Panc1 (cell line): ENCODE measurements at regions not wholly inside any gene's neighbourhood (a gene's known extent, or its start where the extent isn't known, plus 50 kb on each side); places are given as distances from the start of the nearest gene placed in this dataset.

ENCODE experiments used
- POLR2AphosphoS5 ChIP-seq: IDR thresholded peaks from 2 replicates; pipeline ENCODE4 v1.6.1; 2012; ENCODE audit warnings: mild to moderate bottlenecking, low read depth, low read length, moderate library complexity
- TF ChIP-seq, protein P1 (sequence below): fragments of 450-650 bp; IDR thresholded peaks from 2 replicates; pipeline ENCODE4 v1.5.1; 2017; ENCODE audit warnings: mild to moderate bottlenecking

DNA sequence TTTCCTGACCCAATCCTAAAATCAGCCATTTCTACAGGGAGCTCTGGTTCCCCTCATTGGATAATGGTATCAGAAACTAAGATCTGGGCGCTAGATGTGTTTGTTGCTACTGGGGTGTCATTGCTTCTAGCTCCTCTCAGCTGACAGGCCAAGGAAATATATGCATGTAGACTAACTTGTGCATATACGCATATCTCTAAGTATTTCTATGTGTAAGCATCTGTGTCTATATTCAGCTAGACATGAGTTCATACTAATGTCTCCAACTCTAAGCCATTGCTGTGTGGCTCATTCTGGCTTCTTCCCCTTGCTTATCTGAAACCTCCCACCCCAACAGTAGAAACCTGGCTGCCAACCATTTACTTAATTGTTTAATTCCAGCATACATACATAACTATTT lies 130.3 kb upstream of the MAGI3 start:
- TF ChIP-seq, protein P1, sequence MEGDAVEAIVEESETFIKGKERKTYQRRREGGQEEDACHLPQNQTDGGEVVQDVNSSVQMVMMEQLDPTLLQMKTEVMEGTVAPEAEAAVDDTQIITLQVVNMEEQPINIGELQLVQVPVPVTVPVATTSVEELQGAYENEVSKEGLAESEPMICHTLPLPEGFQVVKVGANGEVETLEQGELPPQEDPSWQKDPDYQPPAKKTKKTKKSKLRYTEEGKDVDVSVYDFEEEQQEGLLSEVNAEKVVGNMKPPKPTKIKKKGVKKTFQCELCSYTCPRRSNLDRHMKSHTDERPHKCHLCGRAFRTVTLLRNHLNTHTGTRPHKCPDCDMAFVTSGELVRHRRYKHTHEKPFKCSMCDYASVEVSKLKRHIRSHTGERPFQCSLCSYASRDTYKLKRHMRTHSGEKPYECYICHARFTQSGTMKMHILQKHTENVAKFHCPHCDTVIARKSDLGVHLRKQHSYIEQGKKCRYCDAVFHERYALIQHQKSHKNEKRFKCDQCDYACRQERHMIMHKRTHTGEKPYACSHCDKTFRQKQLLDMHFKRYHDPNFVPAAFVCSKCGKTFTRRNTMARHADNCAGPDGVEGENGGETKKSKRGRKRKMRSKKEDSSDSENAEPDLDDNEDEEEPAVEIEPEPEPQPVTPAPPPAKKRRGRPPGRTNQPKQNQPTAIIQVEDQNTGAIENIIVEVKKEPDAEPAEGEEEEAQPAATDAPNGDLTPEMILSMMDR = no peak
- TF ChIP-seq POLR2AphosphoS5 = no peak
